ENCODE measurements at regions not wholly inside any gene's neighbourhood (a gene's known extent, or its start where the extent isn't known, plus 50 kb on each side); places are given as distances from the start of the nearest gene placed in this dataset.

DNA sequence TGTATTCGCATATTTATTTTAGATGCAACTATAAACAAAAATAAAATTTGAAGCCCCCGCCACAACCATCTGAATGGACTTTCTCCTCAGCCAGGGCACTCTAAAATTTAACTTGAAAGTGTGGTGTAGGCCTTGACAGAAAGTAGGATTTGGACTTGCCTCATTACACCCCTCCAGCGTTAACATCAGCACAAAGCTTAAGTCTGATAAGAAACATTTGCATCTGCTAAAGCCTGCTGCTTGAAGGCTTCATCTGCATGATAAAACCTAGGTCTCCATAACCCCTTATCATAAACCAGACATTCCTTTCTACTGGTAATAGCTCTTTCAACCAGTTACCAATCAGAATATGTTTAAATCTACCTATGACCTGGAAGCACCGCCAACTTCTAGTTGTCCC is 1046.5 kb downstream of the FAT4 start:
- TF ChIP-seq POLR2A (IDR thresholded peaks at IDR 0.05): no peak
- TF ChIP-seq, protein P1, sequence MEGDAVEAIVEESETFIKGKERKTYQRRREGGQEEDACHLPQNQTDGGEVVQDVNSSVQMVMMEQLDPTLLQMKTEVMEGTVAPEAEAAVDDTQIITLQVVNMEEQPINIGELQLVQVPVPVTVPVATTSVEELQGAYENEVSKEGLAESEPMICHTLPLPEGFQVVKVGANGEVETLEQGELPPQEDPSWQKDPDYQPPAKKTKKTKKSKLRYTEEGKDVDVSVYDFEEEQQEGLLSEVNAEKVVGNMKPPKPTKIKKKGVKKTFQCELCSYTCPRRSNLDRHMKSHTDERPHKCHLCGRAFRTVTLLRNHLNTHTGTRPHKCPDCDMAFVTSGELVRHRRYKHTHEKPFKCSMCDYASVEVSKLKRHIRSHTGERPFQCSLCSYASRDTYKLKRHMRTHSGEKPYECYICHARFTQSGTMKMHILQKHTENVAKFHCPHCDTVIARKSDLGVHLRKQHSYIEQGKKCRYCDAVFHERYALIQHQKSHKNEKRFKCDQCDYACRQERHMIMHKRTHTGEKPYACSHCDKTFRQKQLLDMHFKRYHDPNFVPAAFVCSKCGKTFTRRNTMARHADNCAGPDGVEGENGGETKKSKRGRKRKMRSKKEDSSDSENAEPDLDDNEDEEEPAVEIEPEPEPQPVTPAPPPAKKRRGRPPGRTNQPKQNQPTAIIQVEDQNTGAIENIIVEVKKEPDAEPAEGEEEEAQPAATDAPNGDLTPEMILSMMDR (IDR thresholded peaks at IDR 0.05): no peak
- TF ChIP-seq EP300 (IDR thresholded peaks at IDR 0.05): no peak
